Right lobe of liver (tissue), 6 donors: ENCODE measurements at regions not wholly inside any gene's neighbourhood (a gene's known extent, or its start where the extent isn't known, plus 50 kb on each side); places are given as distances from the start of the nearest gene placed in this dataset.

Experiments
- ATAC-seq, 4 donors: fragments of 200-7000 bp; cut with Tn5 transposase; one replicate each; pipeline ENCODE4 v1.9.1; 2020; ENCODE audit warnings: mild to moderate bottlenecking in 4 of 4, moderate library complexity in 4 of 4
- DNase-seq, 3 donors: peaks; one replicate each; pipeline ENCODE4 v3.0.0-alpha.2; 2020
- H3K27ac ChIP-seq, 3 donors: fragments of 200-600 bp; one replicate each; pipeline ENCODE4 v1.8.0; 2022
- H3K27me3 ChIP-seq, 2 donors: fragments of 200-600 bp; one replicate each; pipeline ENCODE4 v1.8.0; 2022
- H3K36me3 ChIP-seq, 4 donors: fragments of 200-600 bp; sonication (generic) in 1 of 4; one replicate each; pipeline versions ENCODE4 v1.5.1 to v1.8.0; 2017 to 2022; ENCODE audit warnings: control low read depth in 1 of 4
- H3K4me1 ChIP-seq, 4 donors: fragments of 200-600 bp; sonication (generic) in 1 of 4; one replicate each; pipeline versions ENCODE4 v1.5.1 to v1.8.0; 2017 to 2022; ENCODE audit warnings: control low read depth in 1 of 4
- H3K4me3 ChIP-seq, 3 donors: fragments of 200-600 bp; one replicate each; pipeline ENCODE4 v1.8.0; 2022
- H3K9me3 ChIP-seq, 4 donors: fragments of 200-600 bp; sonication (generic) in 1 of 4; one replicate each; pipeline versions ENCODE4 v1.5.1 to v1.8.0; 2017 to 2022; ENCODE audit warnings: control low read depth in 1 of 4
- POLR2A ChIP-seq: fragments of 450-650 bp; IDR thresholded peaks from one replicate; pipeline ENCODE4 v1.6.1; 2017; ENCODE audit warnings: antibody characterized with exemption, mild to moderate bottlenecking
- WGBS: methylation state at CpG from one replicate; pipeline ENCODE4 v1.1.6; 2018; ENCODE audit warnings: low coverage, low lambda C conversion rate; ENCODE audit not compliant: insufficient coverage; ENCODE audit errors: missing lambda C conversion rate; 5-methylcytosine and 5-hydroxymethylcytosine counted together
- intact Hi-C, 2 donors: fragments of 100-400 bp; cut with DNase I; formaldehyde crosslinking; loops; one replicate each; pipeline versions ENCODE4 v1.11.2 to v1.14.1; 2022
- TF ChIP-seq, protein P1 (sequence below), 4 donors: fragments of 200-600 bp in 3 of 4; fragments of 450-650 bp in 1 of 4; IDR thresholded peaks; one replicate each; pipeline versions ENCODE4 v1.5.1 to v1.8.0; 2016 to 2022; ENCODE audit warnings: antibody characterized with exemption in 4 of 4, mild to moderate bottlenecking in 2 of 4
- donor health status: DM: no; HTN: yes; CAD: no.
- donor health status: DM: no; HTN: no; CAD: no.
- donor health status: DM: no; HTN: no; CAD: no.
- donor health status: DM: no; HTN: yes; CAD: no.
- donor health status: DM: no; HTN: yes; CAD: no.

DNA sequence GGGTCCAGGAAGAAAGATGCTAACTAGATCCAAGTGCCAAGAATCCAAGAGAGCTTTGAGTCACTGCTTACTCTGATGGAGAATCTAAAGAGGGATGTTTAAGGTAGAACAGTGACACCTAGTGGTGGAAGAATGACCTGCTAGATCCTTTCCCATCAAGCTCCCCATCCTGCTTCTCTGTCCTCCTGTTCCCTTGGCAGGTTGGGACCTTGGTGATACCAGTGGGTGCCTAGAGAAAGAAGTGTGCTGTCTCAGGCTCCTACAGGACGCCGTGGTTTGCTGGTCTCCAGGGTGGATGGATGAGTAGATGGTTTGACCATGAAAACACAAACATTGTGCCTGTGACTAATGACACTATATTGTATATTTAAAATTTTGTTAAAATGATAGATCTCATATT, 383.7 kb downstream of the TMEM135 start:
- DNase-seq (peak in 1 of 3 donors; percentile 44), ATAC-seq (peak; percentile 92 to 97 (median 94))
- WGBS = 14% methylated on average over 2 of the region's 2 CpGs

DNA sequence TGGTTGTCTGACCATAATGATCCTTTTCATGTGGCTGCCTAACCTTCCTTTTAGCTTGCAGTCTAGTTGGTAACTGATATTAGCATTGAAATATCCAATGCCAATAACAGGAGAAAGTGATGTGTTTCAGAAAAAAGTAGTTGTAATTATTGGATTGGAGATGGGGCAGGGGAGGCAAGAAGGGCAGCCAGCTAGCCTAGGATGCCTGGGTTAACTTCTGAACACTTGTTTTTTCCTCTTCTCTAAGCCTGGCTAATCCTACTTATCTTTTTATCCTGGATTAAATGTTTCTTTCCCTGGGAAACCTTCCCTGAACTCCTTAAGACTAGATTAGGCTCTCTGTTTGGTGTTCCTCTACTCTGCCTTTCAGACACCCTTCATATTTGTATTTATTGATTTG, 380.2 kb downstream of the TMEM135 start:
- H3K27ac ChIP-seq = no peak overlapping the region
- no peaks in the 10 kb centered on the region for H3K9me3 ChIP-seq
- no peak overlapping the region for H3K4me3 ChIP-seq
- DNase-seq = no peak
- no peaks in the 10 kb centered on the region for H3K27me3 ChIP-seq
- H3K36me3 ChIP-seq = no peaks in the 10 kb centered on the region
- TF ChIP-seq, protein P1, sequence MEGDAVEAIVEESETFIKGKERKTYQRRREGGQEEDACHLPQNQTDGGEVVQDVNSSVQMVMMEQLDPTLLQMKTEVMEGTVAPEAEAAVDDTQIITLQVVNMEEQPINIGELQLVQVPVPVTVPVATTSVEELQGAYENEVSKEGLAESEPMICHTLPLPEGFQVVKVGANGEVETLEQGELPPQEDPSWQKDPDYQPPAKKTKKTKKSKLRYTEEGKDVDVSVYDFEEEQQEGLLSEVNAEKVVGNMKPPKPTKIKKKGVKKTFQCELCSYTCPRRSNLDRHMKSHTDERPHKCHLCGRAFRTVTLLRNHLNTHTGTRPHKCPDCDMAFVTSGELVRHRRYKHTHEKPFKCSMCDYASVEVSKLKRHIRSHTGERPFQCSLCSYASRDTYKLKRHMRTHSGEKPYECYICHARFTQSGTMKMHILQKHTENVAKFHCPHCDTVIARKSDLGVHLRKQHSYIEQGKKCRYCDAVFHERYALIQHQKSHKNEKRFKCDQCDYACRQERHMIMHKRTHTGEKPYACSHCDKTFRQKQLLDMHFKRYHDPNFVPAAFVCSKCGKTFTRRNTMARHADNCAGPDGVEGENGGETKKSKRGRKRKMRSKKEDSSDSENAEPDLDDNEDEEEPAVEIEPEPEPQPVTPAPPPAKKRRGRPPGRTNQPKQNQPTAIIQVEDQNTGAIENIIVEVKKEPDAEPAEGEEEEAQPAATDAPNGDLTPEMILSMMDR (IDR thresholded peaks at IDR 0.05) = no peak
- no peak for TF ChIP-seq POLR2A
- H3K4me1 ChIP-seq = no peaks in the 10 kb centered on the region
- intact Hi-C loops = no loop called here
- ATAC-seq = no peak

More for the DNA sequence above, 383.7 kb downstream of the TMEM135 start:
- H3K9me3 ChIP-seq = no peaks in the 10 kb centered on the region
- TF ChIP-seq, protein P1 (IDR thresholded peaks at IDR 0.05) = peak; percentile 79 to 91 (median 86)
- TF ChIP-seq POLR2A = no peak
- no peak overlapping the region for H3K27ac ChIP-seq
- H3K27me3 ChIP-seq = no peaks in the 10 kb centered on the region
- H3K36me3 ChIP-seq = no peaks in the 10 kb centered on the region
- intact Hi-C loops = loop anchor here (5.0 to 10.0 kb wide), 2 partner anchors 57 to 69 kb away; no protein-coding TSS in a partner anchor
- no peak overlapping the region for H3K4me3 ChIP-seq
- no peaks in the 10 kb centered on the region for H3K4me1 ChIP-seq

DNA sequence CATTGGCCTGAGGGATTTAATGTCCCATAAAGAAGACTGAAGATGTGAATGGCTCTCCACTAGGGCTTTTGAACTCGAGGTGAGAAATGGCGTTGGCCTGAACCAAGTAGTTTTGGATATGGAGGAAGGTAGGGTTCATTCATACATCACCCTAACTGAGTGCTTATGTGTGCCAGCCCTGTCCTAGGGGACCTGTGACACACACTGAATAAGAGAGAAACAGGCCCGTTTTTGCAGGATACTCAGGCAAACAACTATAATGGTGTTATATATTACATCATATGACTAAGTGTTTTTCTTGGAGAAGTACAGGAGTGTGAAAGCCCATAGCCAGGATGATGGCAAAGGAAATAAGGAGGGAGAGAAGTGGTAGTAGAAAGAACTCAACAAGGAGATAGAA, 368.1 kb downstream of the TMEM135 start:
- H3K4me1 ChIP-seq = no peaks in the 10 kb centered on the region
- intact Hi-C loops = no loop called here
- no CpG with 5 or more reads among the region's 3 CpGs for WGBS
- no peak overlapping the region for H3K4me3 ChIP-seq
- ATAC-seq = no peak
- H3K27ac ChIP-seq = no peak overlapping the region
- no peak for DNase-seq
- H3K36me3 ChIP-seq = no peaks in the 10 kb centered on the region
- no peaks in the 10 kb centered on the region for H3K27me3 ChIP-seq
- H3K9me3 ChIP-seq = no peaks in the 10 kb centered on the region
- no peak for TF ChIP-seq POLR2A
- TF ChIP-seq, protein P1 (IDR thresholded peaks at IDR 0.05) = no peak

DNA sequence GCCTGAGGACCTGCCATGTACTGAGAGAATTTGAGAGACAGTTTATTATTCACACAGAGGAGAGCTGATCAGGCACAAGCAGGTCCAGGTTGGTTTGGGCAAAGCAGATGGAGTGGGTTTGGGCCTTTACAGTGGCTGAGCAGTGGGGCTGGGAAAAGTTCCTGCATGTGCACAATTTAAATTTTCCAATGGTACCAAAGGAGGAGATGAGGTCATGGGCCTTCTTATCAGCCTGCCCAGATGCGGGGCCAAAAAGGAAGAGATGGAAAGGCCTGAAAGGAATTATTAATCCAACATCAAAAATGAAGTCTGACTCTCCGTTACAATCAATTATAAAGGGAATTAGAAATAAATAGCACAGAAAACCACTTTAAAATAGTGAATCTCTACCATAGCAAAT, 367.6 kb downstream of the TMEM135 start:
- Histone ChIP-seq H3K27ac (no peak overlapping the region), H3K27me3 (no peaks in the 10 kb centered on the region), H3K4me3 (no peak overlapping the region), H3K36me3 (no peaks in the 10 kb centered on the region), H3K4me1 (no peaks in the 10 kb centered on the region), H3K9me3 (no peaks in the 10 kb centered on the region)
- DNase-seq (no peak), ATAC-seq (no peak)
- WGBS = 73% methylated on average over 2 of the region's 2 CpGs
- intact Hi-C loops = no loop called here
- TF ChIP-seq POLR2A = no peak
- TF ChIP-seq, protein P1 (IDR thresholded peaks at IDR 0.05) = no peak

DNA sequence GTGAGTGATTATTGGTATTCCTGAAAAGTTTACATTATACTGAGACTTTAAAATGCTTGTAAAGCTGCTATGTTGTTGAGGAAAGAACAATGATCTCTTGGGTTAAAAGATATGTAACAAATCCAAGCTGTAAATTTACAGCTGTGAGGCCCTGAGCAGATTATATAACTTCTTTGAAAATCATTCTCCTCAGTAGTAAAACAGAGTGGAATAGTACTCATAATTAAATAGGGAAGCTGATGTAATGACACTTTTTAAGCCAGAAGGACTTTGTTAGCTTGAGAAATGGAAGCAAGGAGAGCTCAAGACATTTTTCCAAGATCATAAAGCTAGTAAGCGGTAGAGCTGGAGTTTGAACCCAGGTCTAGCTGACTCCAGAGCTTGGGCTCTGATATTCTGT, 363.9 kb downstream of the TMEM135 start:
- ATAC-seq = no peak
- Histone ChIP-seq H3K4me1 (no peaks in the 10 kb centered on the region), H3K36me3 (no peaks in the 10 kb centered on the region), H3K27ac (no peak overlapping the region), H3K4me3 (no peak overlapping the region), H3K27me3 (no peaks in the 10 kb centered on the region), H3K9me3 (no peaks in the 10 kb centered on the region)
- WGBS = 86% methylated on average over 1 of the region's 1 CpG
- intact Hi-C loops = no loop called here
- DNase-seq = no peak
- TF ChIP-seq, protein P1 (IDR thresholded peaks at IDR 0.05) = no peak
- no peak for TF ChIP-seq POLR2A
